ENCODE measurements at regions not wholly inside any gene's neighbourhood (a gene's known extent, or its start where the extent isn't known, plus 50 kb on each side); places are given as distances from the start of the nearest gene placed in this dataset.

DNA sequence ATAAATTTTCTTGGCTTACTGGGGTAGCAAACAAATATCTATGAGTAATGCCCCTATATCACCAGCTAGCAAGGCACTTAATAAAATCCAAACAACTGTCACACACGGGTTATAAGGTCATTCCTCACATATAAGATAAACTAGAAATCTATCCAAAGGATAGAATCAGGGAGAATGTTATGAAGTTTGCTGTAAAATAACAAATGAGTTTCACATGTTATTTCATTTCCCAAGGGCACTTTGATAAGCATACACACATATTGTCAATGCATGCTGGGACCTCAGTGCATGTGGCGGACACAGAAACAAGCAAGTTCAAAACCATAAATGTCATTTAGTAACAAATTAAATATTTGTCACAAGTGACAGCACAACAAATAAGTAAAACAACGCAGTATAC lies 429.4 kb downstream of the GXYLT1 start:
- TF ChIP-seq GATA3 (IDR thresholded peaks at IDR 0.05; ENCODE audit: low read depth, low read length) (no peak), GATA2 (IDR thresholded peaks at IDR 0.05; ENCODE audit: low read depth, low read length) (no peak)
